ENCODE measurements at regions not wholly inside any gene's neighbourhood (a gene's known extent, or its start where the extent isn't known, plus 50 kb on each side); places are given as distances from the start of the nearest gene placed in this dataset.

DNA sequence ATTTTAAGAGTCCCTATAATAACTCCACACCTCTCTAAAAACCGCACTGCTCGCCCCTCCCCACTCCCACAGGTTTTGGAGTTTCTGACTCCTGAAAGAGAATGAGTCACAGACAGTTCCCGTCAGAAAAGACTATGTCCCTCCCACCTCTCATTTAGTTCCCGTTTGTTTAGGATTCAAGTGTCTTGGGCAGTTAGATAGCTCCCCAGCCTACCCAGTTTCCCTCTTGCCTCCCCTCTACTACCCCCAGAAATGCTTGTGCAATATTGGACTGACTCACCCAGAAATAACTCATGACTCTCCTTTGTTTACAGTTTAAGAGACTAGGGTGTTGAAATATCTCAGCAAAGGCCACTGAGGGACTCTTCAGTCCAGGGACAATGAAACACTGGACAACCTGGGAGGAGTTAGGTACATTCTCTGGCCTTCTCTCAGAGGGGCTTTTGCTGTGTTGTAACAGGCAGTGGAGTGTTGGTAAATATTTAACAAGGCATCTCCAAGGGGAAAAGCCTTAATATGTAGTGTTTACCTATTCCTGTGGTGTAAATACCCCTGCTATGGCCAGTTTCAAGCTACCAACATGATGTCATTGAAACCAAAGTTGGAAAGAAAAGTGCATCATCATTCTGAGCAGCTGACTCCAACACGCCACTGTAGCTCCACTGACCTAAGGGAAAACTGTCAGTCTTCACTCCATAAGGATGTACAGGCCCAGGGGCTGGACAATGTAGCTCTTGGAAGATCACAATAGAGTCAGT lies 96.1 kb upstream of the CHD2 start (continued):
- TF ChIP-seq, protein P1, sequence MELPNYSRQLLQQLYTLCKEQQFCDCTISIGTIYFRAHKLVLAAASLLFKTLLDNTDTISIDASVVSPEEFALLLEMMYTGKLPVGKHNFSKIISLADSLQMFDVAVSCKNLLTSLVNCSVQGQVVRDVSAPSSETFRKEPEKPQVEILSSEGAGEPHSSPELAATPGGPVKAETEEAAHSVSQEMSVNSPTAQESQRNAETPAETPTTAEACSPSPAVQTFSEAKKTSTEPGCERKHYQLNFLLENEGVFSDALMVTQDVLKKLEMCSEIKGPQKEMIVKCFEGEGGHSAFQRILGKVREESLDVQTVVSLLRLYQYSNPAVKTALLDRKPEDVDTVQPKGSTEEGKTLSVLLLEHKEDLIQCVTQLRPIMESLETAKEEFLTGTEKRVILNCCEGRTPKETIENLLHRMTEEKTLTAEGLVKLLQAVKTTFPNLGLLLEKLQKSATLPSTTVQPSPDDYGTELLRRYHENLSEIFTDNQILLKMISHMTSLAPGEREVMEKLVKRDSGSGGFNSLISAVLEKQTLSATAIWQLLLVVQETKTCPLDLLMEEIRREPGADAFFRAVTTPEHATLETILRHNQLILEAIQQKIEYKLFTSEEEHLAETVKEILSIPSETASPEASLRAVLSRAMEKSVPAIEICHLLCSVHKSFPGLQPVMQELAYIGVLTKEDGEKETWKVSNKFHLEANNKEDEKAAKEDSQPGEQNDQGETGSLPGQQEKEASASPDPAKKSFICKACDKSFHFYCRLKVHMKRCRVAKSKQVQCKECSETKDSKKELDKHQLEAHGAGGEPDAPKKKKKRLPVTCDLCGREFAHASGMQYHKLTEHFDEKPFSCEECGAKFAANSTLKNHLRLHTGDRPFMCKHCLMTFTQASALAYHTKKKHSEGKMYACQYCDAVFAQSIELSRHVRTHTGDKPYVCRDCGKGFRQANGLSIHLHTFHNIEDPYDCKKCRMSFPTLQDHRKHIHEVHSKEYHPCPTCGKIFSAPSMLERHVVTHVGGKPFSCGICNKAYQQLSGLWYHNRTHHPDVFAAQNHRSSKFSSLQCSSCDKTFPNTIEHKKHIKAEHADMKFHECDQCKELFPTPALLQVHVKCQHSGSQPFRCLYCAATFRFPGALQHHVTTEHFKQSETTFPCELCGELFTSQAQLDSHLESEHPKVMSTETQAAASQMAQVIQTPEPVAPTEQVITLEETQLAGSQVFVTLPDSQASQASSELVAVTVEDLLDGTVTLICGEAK (IDR thresholded peaks at IDR 0.05) = no peak
- TF ChIP-seq, protein P1 (CRISPR knock-in tag; IDR thresholded peaks at IDR 0.05) = peak; percentile 26; the same call in 1 of the 2 replicates
- TF ChIP-seq, protein P2, sequence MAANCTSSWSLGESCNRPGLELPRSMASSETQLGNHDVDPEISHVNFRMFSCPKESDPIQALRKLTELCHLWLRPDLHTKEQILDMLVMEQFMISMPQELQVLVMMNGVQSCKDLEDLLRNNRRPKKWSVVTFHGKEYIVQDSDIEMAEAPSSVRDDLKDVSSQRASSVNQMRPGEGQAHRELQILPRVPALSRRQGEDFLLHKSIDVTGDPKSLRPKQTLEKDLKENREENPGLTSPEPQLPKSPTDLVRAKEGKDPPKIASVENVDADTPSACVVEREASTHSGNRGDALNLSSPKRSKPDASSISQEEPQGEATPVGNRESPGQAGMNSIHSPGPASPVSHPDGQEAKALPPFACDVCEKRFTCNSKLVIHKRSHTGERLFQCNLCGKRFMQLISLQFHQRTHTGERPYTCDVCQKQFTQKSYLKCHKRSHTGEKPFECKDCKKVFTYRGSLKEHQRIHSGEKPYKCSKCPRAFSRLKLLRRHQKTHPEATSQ (CRISPR knock-in tag; IDR thresholded peaks at IDR 0.05; ENCODE audit: borderline replicate concordance) = peak; percentile 60; the same call in 1 of the 2 replicates
- TF ChIP-seq, protein P3, sequence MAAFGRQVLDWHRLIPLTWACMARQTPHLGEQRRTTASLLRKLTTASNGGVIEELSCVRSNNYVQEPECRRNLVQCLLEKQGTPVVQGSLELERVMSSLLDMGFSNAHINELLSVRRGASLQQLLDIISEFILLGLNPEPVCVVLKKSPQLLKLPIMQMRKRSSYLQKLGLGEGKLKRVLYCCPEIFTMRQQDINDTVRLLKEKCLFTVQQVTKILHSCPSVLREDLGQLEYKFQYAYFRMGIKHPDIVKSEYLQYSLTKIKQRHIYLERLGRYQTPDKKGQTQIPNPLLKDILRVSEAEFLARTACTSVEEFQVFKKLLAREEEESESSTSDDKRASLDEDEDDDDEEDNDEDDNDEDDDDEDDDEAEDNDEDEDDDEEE (CRISPR knock-in tag; IDR thresholded peaks at IDR 0.05) = no peak
- TF ChIP-seq ZNF724P (CRISPR knock-in tag; IDR thresholded peaks at IDR 0.05; ENCODE audit: borderline replicate concordance) (no peak), KMT2B (CRISPR knock-in tag; IDR thresholded peaks at IDR 0.05) (peak; percentile 44; the same call in 1 of the 2 replicates), ZNF567 (CRISPR knock-in tag; IDR thresholded peaks at IDR 0.05; ENCODE audit: borderline replicate concordance) (no peak), ZNF782 (CRISPR knock-in tag; IDR thresholded peaks at IDR 0.05; ENCODE audit: borderline replicate concordance) (peak; percentile 60; the same call in 1 of the 2 replicates), FOXA1 (IDR thresholded peaks at IDR 0.05) (peak; percentile 96), FOXA1 (CRISPR knock-in tag; IDR thresholded peaks at IDR 0.05) (peak; percentile 92), ZFP36 (IDR thresholded peaks at IDR 0.05; ENCODE audit: borderline replicate concordance, low read depth, low read length, partially characterized antibody) (no peak)
- TF ChIP-seq, protein P4, sequence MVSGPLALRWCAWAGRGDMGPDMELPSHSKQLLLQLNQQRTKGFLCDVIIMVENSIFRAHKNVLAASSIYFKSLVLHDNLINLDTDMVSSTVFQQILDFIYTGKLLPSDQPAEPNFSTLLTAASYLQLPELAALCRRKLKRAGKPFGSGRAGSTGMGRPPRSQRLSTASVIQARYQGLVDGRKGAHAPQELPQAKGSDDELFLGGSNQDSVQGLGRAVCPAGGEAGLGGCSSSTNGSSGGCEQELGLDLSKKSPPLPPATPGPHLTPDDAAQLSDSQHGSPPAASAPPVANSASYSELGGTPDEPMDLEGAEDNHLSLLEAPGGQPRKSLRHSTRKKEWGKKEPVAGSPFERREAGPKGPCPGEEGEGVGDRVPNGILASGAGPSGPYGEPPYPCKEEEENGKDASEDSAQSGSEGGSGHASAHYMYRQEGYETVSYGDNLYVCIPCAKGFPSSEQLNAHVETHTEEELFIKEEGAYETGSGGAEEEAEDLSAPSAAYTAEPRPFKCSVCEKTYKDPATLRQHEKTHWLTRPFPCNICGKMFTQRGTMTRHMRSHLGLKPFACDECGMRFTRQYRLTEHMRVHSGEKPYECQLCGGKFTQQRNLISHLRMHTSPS (CRISPR knock-in tag; IDR thresholded peaks at IDR 0.05; ENCODE audit: low read depth) = no peak
- TF ChIP-seq, protein P5, sequence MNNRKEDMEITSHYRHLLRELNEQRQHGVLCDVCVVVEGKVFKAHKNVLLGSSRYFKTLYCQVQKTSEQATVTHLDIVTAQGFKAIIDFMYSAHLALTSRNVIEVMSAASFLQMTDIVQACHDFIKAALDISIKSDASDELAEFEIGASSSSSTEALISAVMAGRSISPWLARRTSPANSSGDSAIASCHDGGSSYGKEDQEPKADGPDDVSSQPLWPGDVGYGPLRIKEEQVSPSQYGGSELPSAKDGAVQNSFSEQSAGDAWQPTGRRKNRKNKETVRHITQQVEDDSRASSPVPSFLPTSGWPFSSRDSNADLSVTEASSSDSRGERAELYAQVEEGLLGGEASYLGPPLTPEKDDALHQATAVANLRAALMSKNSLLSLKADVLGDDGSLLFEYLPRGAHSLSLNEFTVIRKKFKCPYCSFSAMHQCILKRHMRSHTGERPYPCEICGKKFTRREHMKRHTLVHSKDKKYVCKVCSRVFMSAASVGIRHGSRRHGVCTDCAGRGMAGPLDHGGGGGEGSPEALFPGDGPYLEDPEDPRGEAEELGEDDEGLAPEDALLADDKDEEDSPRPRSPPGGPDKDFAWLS (CRISPR knock-in tag; IDR thresholded peaks at IDR 0.05; ENCODE audit: borderline replicate concordance) = no peak; the same call in 1 of the 2 replicates
